Activated CD4-positive, alpha-beta memory T cell treated with anti-CD3 and anti-CD28 coated beads, Interleukin-2, amount 10 ng/mL, durations not matched to agents 7 days and 5 days (primary cell): ENCODE measurements at regions not wholly inside any gene's neighbourhood (a gene's known extent, or its start where the extent isn't known, plus 50 kb on each side); places are given as distances from the start of the nearest gene placed in this dataset.

Experiments used
- CTCF ChIA-PET: fragments of 350-600 bp; sonication (Branson Sonifier 250); formaldehyde crosslinking; loops from one replicate; lab custom pipeline; 2021; ENCODE audit warnings: antibody characterized with exemption, inconsistent platforms; lab: Charles Lee
- POLR2A ChIA-PET: fragments of 350-600 bp; sonication (Branson Sonifier 250); formaldehyde crosslinking; loops from one replicate; lab custom pipeline; 2021; ENCODE audit warnings: antibody characterized with exemption; lab: Charles Lee
- DNase-seq: peaks from one replicate; pipeline ENCODE4 v3.0.0-alpha.2; 2020
- H3K27ac Mint-ChIP-seq: one replicate; pipeline ENCODE4 v1.8.0; 2021; ENCODE audit warnings: mild to moderate bottlenecking, mixed read lengths
- H3K27me3 Mint-ChIP-seq: one replicate; pipeline ENCODE4 v1.8.0; 2021; ENCODE audit warnings: mixed read lengths
- H3K36me3 Mint-ChIP-seq: one replicate; pipeline ENCODE4 v1.8.0; 2021; ENCODE audit warnings: low read depth, mixed read lengths
- H3K4me1 Mint-ChIP-seq: one replicate; pipeline ENCODE4 v1.8.0; 2021; ENCODE audit warnings: mixed read lengths
- H3K4me3 Mint-ChIP-seq: one replicate; pipeline ENCODE4 v1.8.0; 2021; ENCODE audit warnings: mild to moderate bottlenecking, mixed read lengths
- H3K9me3 Mint-ChIP-seq: one replicate; pipeline ENCODE4 v1.8.0; 2021; ENCODE audit warnings: mixed read lengths

DNA sequence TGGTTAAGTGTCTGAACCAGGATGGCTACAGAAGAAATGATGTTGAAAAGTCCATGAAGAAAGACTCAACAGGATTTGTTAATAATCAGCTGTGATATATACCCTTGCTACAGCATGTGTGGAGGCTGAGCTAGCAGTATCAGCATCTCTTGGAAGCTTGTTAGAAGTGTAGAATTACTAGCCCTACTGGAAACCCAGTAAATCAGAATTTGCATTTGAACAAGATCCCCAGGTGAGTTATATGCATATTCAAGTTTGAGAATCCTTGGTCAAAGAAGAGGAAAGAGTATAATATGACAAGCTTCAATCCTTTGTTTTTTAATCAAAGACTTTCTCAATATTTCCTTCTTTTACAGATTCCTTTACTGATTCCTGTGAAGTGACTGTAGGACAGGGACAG is 109.0 kb upstream of the KCNJ3 start:
- POLR2A ChIA-PET = no interaction called here
- Mint-ChIP-seq H3K27me3 (no peaks in the 10 kb centered on the region), H3K4me1 (no peaks in the 10 kb centered on the region), H3K4me3 (no peak overlapping the region), H3K36me3 (no peaks in the 10 kb centered on the region), H3K27ac (no peak overlapping the region), H3K9me3 (no peaks in the 10 kb centered on the region)
- DNase-seq = no peak
- CTCF ChIA-PET = no interaction called here

DNA sequence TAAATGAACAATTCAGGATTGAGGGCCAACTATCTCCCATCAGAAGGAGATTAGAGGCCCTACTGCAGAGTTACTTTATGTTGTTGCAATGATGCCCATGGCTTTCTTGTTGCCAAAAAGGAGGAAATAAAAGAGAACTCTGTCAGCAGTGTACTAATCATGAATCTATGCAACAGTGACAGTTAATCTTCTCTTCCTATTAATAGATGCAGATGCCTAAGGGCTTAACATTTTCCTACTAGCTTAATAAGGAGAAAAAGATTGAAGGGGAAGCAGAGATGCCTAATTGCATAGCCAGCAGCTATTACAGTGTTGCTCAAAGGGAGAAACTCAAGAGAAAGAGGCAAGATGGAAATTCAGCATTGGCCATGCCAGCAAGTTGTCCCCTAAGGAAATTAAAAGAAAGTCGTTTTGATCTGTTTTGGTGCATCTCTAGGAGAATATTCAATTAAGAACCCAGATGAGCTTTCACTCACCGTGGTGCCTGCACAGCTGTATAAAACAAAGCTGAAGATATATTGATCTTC is 107.1 kb upstream of the KCNJ3 start:
- no peaks in the 10 kb centered on the region for H3K27me3 Mint-ChIP-seq

GRCh38 chr2:154599189-154599588 is 99.3 kb upstream of the KCNJ3 start:
- no peak for DNase-seq
- ChIA-PET CTCF (no interaction called here), POLR2A (no interaction called here)
- no peaks in the 10 kb centered on the region for H3K27me3 Mint-ChIP-seq
- no peaks in the 10 kb centered on the region for H3K4me1 Mint-ChIP-seq
- no peak overlapping the region for H3K27ac Mint-ChIP-seq
- no peak overlapping the region for H3K4me3 Mint-ChIP-seq
- H3K9me3 Mint-ChIP-seq = no peaks in the 10 kb centered on the region
- H3K36me3 Mint-ChIP-seq = no peaks in the 10 kb centered on the region

More for the DNA sequence above, 107.1 kb upstream of the KCNJ3 start:
- POLR2A ChIA-PET = no interaction called here
- Mint-ChIP-seq H3K9me3 (no peaks in the 10 kb centered on the region), H3K27ac (no peak overlapping the region), H3K4me1 (no peaks in the 10 kb centered on the region), H3K36me3 (no peaks in the 10 kb centered on the region), H3K4me3 (no peak overlapping the region)
- no peak for DNase-seq
- CTCF ChIA-PET = no interaction called here

- Mint-ChIP-seq H3K4me3 (no peak overlapping the region), H3K9me3 (no peaks in the 10 kb centered on the region), H3K27ac (no peak overlapping the region), H3K4me1 (no peaks in the 10 kb centered on the region), H3K36me3 (no peaks in the 10 kb centered on the region), H3K27me3 (no peaks in the 10 kb centered on the region)
- no peak for DNase-seq
- CTCF ChIA-PET = no interaction called here
- POLR2A ChIA-PET = no interaction called here
These were observed 97.5 kb upstream of the KCNJ3 start for GRCh38 chr2:154600927-154601494.

DNA sequence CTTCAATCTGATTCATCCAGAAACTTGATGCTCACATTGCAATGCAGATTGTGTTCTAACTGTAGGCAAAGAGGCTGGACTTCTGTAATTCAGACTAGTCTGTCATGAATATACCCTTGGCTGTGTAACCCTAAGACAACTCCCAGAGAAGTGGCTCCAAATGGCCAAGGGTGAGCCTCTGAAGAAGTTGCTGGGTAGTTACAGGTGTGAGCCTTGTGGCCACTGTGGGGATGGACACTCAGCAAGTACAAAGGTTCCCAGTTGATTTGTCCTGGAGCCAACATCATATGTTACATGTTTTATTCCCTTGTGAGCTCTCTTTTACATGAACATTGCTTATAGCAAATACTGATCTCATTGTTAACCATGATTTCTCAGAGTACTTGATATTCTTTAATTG is 94.8 kb upstream of the KCNJ3 start:
- no peaks in the 10 kb centered on the region for H3K36me3 Mint-ChIP-seq
- H3K9me3 Mint-ChIP-seq = no peaks in the 10 kb centered on the region
- ChIA-PET POLR2A (no interaction called here), CTCF (no interaction called here)
- DNase-seq = no peak
- no peak overlapping the region for H3K4me3 Mint-ChIP-seq
- no peak overlapping the region for H3K27ac Mint-ChIP-seq
- H3K27me3 Mint-ChIP-seq = no peaks in the 10 kb centered on the region
- H3K4me1 Mint-ChIP-seq = no peaks in the 10 kb centered on the region

DNA sequence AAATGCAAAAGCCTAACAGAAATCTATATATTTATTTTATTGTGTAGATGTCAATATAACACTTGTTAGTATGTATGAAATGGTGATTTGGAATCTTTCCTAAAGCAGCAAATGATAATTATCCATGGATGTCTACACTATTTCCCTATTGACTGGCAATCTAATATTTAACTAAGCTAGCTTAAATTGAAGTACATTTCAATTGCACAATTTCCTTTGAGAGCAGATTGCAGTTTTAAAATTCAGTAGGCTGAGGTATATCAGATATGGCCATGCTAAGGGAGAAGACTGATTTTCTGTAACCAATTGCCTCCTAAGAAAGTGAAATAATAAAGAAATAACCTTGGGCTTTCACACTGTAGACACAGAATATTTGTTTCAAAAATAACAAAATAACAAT is 90.1 kb upstream of the KCNJ3 start:
- no peaks in the 10 kb centered on the region for H3K4me1 Mint-ChIP-seq
- no peaks in the 10 kb centered on the region for H3K36me3 Mint-ChIP-seq
- no peaks in the 10 kb centered on the region for H3K9me3 Mint-ChIP-seq
- no peaks in the 10 kb centered on the region for H3K27me3 Mint-ChIP-seq
- no peak overlapping the region for H3K4me3 Mint-ChIP-seq
- ChIA-PET CTCF (no interaction called here), POLR2A (no interaction called here)
- DNase-seq = no peak
- H3K27ac Mint-ChIP-seq = no peak overlapping the region

DNA sequence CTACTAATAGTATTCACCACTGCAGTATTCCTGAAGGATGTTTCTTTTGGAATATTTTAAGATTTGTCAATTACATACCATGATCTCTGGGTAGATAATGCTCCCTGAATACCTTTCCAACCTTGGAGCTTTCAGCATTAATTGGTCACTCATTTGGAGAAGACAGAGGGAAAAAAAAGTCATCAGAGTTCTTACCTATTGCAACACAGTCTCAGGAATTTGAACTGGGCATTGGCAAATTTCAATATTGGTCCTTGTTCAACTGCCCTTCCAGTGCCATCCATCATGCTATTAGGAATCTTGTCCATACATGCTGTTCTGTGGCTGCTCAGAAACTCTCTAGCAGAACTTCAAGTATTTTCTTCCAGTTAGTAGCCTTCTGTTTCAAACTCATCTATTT is 83.6 kb upstream of the KCNJ3 start:
- no peaks in the 10 kb centered on the region for H3K4me1 Mint-ChIP-seq
- no peak overlapping the region for H3K4me3 Mint-ChIP-seq
- no peaks in the 10 kb centered on the region for H3K9me3 Mint-ChIP-seq
- DNase-seq = no peak
- ChIA-PET CTCF (no interaction called here), POLR2A (no interaction called here)
- H3K27ac Mint-ChIP-seq = no peak overlapping the region
- H3K36me3 Mint-ChIP-seq = no peaks in the 10 kb centered on the region
- H3K27me3 Mint-ChIP-seq = no peaks in the 10 kb centered on the region

GRCh38 chr2:154616659-154617058 is 81.8 kb upstream of the KCNJ3 start:
- H3K4me1 Mint-ChIP-seq = no peaks in the 10 kb centered on the region
- H3K27me3 Mint-ChIP-seq = no peaks in the 10 kb centered on the region
- no peak for DNase-seq
- ChIA-PET CTCF (no interaction called here), POLR2A (no interaction called here)
- no peaks in the 10 kb centered on the region for H3K36me3 Mint-ChIP-seq
- H3K9me3 Mint-ChIP-seq = no peaks in the 10 kb centered on the region
- H3K4me3 Mint-ChIP-seq = no peak overlapping the region
- no peak overlapping the region for H3K27ac Mint-ChIP-seq

DNA sequence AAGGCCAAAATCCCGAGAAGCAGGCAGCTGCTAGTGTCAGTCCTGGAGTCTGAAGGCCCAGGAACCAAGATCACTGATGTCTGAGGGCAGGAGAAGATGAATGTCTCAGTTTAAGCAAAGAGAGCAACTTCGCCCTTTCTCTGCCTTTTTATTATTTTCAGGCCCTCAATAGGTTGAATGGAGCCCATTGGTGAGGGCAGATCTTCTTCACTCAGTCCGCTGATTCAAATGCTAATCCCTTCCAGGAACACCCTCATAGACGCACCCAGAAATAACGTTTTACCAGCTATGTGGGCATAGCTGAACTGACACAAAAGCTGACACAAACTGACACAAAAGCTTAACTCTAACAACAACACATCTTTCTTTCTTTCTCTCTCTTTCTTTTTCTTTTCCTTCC is 78.0 kb upstream of the KCNJ3 start:
- Mint-ChIP-seq H3K9me3 (no peaks in the 10 kb centered on the region), H3K27me3 (no peaks in the 10 kb centered on the region), H3K4me3 (no peak overlapping the region), H3K36me3 (no peaks in the 10 kb centered on the region), H3K27ac (no peak overlapping the region), H3K4me1 (no peaks in the 10 kb centered on the region)
- ChIA-PET CTCF (no interaction called here), POLR2A (no interaction called here)
- no peak for DNase-seq

GRCh38 chr2:154623819-154624218 is 74.7 kb upstream of the KCNJ3 start:
- Mint-ChIP-seq H3K27ac (no peak overlapping the region), H3K9me3 (no peaks in the 10 kb centered on the region), H3K36me3 (no peaks in the 10 kb centered on the region), H3K4me3 (no peak overlapping the region), H3K27me3 (no peaks in the 10 kb centered on the region), H3K4me1 (no peaks in the 10 kb centered on the region)
- ChIA-PET POLR2A (no interaction called here), CTCF (no interaction called here)
- no peak for DNase-seq

- no peak overlapping the region for H3K27ac Mint-ChIP-seq
- CTCF ChIA-PET = no interaction called here
- H3K4me1 Mint-ChIP-seq = no peaks in the 10 kb centered on the region
- no peaks in the 10 kb centered on the region for H3K27me3 Mint-ChIP-seq
- DNase-seq = no peak
- peaks cover 4% of the 10 kb centered on the region for H3K9me3 Mint-ChIP-seq
- no peaks in the 10 kb centered on the region for H3K36me3 Mint-ChIP-seq
- POLR2A ChIA-PET = no interaction called here
- no peak overlapping the region for H3K4me3 Mint-ChIP-seq
These were observed 61.0 kb upstream of the KCNJ3 start for GRCh38 chr2:154637456-154637855.

- Mint-ChIP-seq H3K4me3 (no peak overlapping the region), H3K4me1 (no peaks in the 10 kb centered on the region), H3K27ac (no peak overlapping the region), H3K27me3 (no peaks in the 10 kb centered on the region), H3K36me3 (no peaks in the 10 kb centered on the region), H3K9me3 (peaks cover 4% of the 10 kb centered on the region)
- ChIA-PET CTCF (no interaction called here), POLR2A (no interaction called here)
- DNase-seq = no peak
These were observed 59.7 kb upstream of the KCNJ3 start for GRCh38 chr2:154638783-154639182.

DNA sequence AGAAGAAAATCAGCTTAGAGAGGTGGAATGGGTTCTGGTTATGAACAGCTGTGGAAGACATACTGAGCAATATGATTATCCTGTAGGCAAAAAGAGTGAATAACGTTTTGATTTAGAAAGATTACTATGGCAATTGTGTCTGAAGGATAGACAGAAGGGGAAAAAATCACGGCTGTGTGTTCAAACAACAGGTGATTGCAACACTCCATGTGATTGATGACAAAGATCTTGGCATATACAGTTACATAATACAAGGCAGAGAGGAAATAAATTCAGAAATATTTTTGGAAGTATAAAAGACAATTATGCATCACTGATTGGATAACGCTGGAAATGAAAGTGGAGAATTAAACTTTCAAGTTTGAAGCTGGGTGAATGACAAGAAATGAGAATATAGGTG is 58.5 kb upstream of the KCNJ3 start:
- Mint-ChIP-seq H3K27me3 (no peaks in the 10 kb centered on the region), H3K4me1 (no peaks in the 10 kb centered on the region), H3K27ac (no peak overlapping the region), H3K9me3 (peaks cover 4% of the 10 kb centered on the region), H3K4me3 (no peak overlapping the region), H3K36me3 (no peaks in the 10 kb centered on the region)
- no peak for DNase-seq
- POLR2A ChIA-PET = no interaction called here
- CTCF ChIA-PET = no interaction called here
